Hepatocyte (in vitro differentiated cells): ENCODE measurements at regions not wholly inside any gene's neighbourhood (a gene's known extent, or its start where the extent isn't known, plus 50 kb on each side); places are given as distances from the start of the nearest gene placed in this dataset.

ENCODE experiments used
- DNase-seq: peaks from one replicate; pipeline ENCODE4 v3.0.0-alpha.2; 2016; ENCODE audit warnings: low spot score
- H2AFZ ChIP-seq: fragments of 200-600 bp; sonication (generic); 2 replicates; pipeline ENCODE4 v1.6.0; 2016; ENCODE audit warnings: antibody characterized with exemption, mild to moderate bottlenecking
- H3K27ac ChIP-seq: fragments of 200-600 bp; sonication (generic); 2 replicates; pipeline ENCODE4 v1.5.1; 2016; ENCODE audit warnings: mild to moderate bottlenecking
- H3K27me3 ChIP-seq: fragments of 200-600 bp; sonication (generic); 2 replicates; pipeline ENCODE4 v1.6.1; 2016
- H3K36me3 ChIP-seq: fragments of 200-600 bp; sonication (generic); replicated peaks from 2 replicates; pipeline ENCODE4 v1.5.1; 2016; ENCODE audit warnings: low read depth; ENCODE audit not compliant: insufficient read depth
- H3K4me1 ChIP-seq: fragments of 200-600 bp; sonication (generic); 2 replicates; pipeline ENCODE4 v1.5.1; 2016; ENCODE audit warnings: mild to moderate bottlenecking, moderate library complexity; ENCODE audit not compliant: insufficient read depth
- H3K4me2 ChIP-seq: fragments of 200-600 bp; sonication (generic); 2 replicates; pipeline ENCODE4 v1.6.0; 2016
- H3K4me3 ChIP-seq: fragments of 200-600 bp; sonication (generic); 2 replicates; pipeline ENCODE4 v1.5.1; 2016; ENCODE audit warnings: mild to moderate bottlenecking
- H3K79me2 ChIP-seq: fragments of 200-600 bp; sonication (generic); 2 replicates; pipeline ENCODE4 v1.6.0; 2017; ENCODE audit warnings: mild to moderate bottlenecking
- H3K9me2 ChIP-seq: fragments of 200-600 bp; sonication (generic); replicated peaks from 2 replicates; pipeline ENCODE4 v1.6.0; 2017; ENCODE audit warnings: mild to moderate bottlenecking; ENCODE audit not compliant: insufficient read depth
- H3K9me3 ChIP-seq: fragments of 200-600 bp; sonication (generic); 2 replicates; pipeline ENCODE4 v1.5.1; 2016; ENCODE audit warnings: low read depth, mild to moderate bottlenecking
- H4K20me1 ChIP-seq: fragments of 200-600 bp; sonication (generic); 2 replicates; pipeline ENCODE4 v1.6.0; 2016; ENCODE audit warnings: mild to moderate bottlenecking; ENCODE audit not compliant: insufficient read depth, poor library complexity, severe bottlenecking
- CTCF ChIP-seq: fragments of 200-600 bp; sonication (generic); IDR thresholded peaks from 2 replicates; pipeline ENCODE4 v1.5.1; 2016; ENCODE audit warnings: antibody characterized with exemption, mild to moderate bottlenecking; ENCODE audit not compliant: poor library complexity
- EZH2 ChIP-seq: fragments of 200-600 bp; sonication (generic); IDR thresholded peaks from 2 replicates; pipeline ENCODE4 v1.6.1; 2016; ENCODE audit warnings: antibody characterized with exemption, mild to moderate bottlenecking, borderline replicate concordance
- EZH2phosphoT487 ChIP-seq: fragments of 200-600 bp; sonication (generic); IDR thresholded peaks from one replicate; pipeline ENCODE4 v1.6.1; 2018; ENCODE audit warnings: antibody characterized with exemption, mild to moderate bottlenecking, low read depth, moderate library complexity; ENCODE audit not compliant: unreplicated experiment, severe bottlenecking
- WGBS: methylation state at CpG from one replicate; pipeline ENCODE4 v1.1.6; 2016; ENCODE audit warnings: low lambda C conversion rate; ENCODE audit errors: missing lambda C conversion rate; 5-methylcytosine and 5-hydroxymethylcytosine counted together

GRCh38 chr18:77777163-77777562 lies 527.5 kb downstream of the GALR1 start:
- WGBS: 94% methylated on average over 11 of the region's 11 CpGs
- Histone ChIP-seq H3K9me3 (no peaks in the 10 kb centered on the region), H2AFZ (no peak overlapping the region), H3K9me2 (no peaks in the 10 kb centered on the region), H3K36me3 (no peaks in the 10 kb centered on the region), H3K4me1 (no peaks in the 10 kb centered on the region), H3K4me3 (no peak overlapping the region), H3K27me3 (no peaks in the 10 kb centered on the region), H3K79me2 (no peaks in the 10 kb centered on the region), H4K20me1 (no peaks in the 10 kb centered on the region), H3K27ac (no peak overlapping the region), H3K4me2 (no peak overlapping the region)
- DNase-seq: no peak
- TF ChIP-seq EZH2 (no peak), EZH2phosphoT487 (no peak), CTCF (no peak)

GRCh38 chr18:77784759-77785379 lies 535.2 kb downstream of the GALR1 start:
- no peaks in the 10 kb centered on the region for H3K36me3 ChIP-seq
- H3K79me2 ChIP-seq: no peaks in the 10 kb centered on the region
- no peak overlapping the region for H3K27ac ChIP-seq
- no peaks in the 10 kb centered on the region for H3K9me3 ChIP-seq
- no peak overlapping the region for H2AFZ ChIP-seq
- no peaks in the 10 kb centered on the region for H3K9me2 ChIP-seq
- no peak for DNase-seq
- no peaks in the 10 kb centered on the region for H3K27me3 ChIP-seq
- no peak overlapping the region for H3K4me2 ChIP-seq
- WGBS: 79% methylated on average over 18 of the region's 18 CpGs
- TF ChIP-seq EZH2phosphoT487: no peak
- TF ChIP-seq CTCF: no peak
- no peaks in the 10 kb centered on the region for H4K20me1 ChIP-seq
- no peaks in the 10 kb centered on the region for H3K4me1 ChIP-seq
- no peak overlapping the region for H3K4me3 ChIP-seq

GRCh38 chr18:77785415-77785975 lies 535.8 kb downstream of the GALR1 start:
- no peak for DNase-seq
- H3K27ac ChIP-seq: no peak overlapping the region
- H4K20me1 ChIP-seq: no peaks in the 10 kb centered on the region
- no peaks in the 10 kb centered on the region for H3K9me2 ChIP-seq
- H3K4me2 ChIP-seq: no peak overlapping the region
- H2AFZ ChIP-seq: no peak overlapping the region
- no peaks in the 10 kb centered on the region for H3K4me1 ChIP-seq
- no peaks in the 10 kb centered on the region for H3K79me2 ChIP-seq
- H3K27me3 ChIP-seq: no peaks in the 10 kb centered on the region
- no peak for TF ChIP-seq CTCF
- no peak for TF ChIP-seq EZH2phosphoT487
- no peak for TF ChIP-seq EZH2
- no peaks in the 10 kb centered on the region for H3K36me3 ChIP-seq
- H3K9me3 ChIP-seq: no peaks in the 10 kb centered on the region
- H3K4me3 ChIP-seq: no peak overlapping the region
- WGBS: 79% methylated on average over 7 of the region's 7 CpGs

- Histone ChIP-seq H4K20me1 (no peaks in the 10 kb centered on the region), H3K27ac (no peak overlapping the region), H3K9me3 (no peaks in the 10 kb centered on the region), H2AFZ (no peak overlapping the region), H3K4me1 (no peaks in the 10 kb centered on the region), H3K79me2 (no peaks in the 10 kb centered on the region), H3K9me2 (no peaks in the 10 kb centered on the region), H3K27me3 (no peaks in the 10 kb centered on the region), H3K36me3 (no peaks in the 10 kb centered on the region), H3K4me2 (no peak overlapping the region), H3K4me3 (no peak overlapping the region)
- WGBS: 79% methylated on average over 3 of the region's 3 CpGs
- no peak for DNase-seq
- no peak for TF ChIP-seq EZH2phosphoT487
- no peak for TF ChIP-seq CTCF
Measured at GRCh38 chr18:77803024-77803423, 553.4 kb downstream of the GALR1 start.
